HL-60/S4 (cell line): ENCODE measurements at regions not wholly inside any gene's neighbourhood (a gene's known extent, or its start where the extent isn't known, plus 50 kb on each side); places are given as distances from the start of the nearest gene placed in this dataset.

ENCODE experiments used
- in situ Hi-C: fragments of 300-500 bp; cut with MboI; formaldehyde crosslinking; loops from 2 replicates; pipeline ENCODE4 v1.14.3; 2022; ENCODE audit warnings: low sequenced_read_pairs

GRCh38 chr18:72197591-72197990, 346.6 kb downstream of the CBLN2 start:
- in situ Hi-C loops, result no loop called here

GRCh38 chr18:72194072-72194471, 350.1 kb downstream of the CBLN2 start:
- in situ Hi-C loops, result no loop called here

GRCh38 chr18:72187956-72188355, 356.2 kb downstream of the CBLN2 start:
- in situ Hi-C loops, result no loop called here

GRCh38 chr18:72181241-72181764, 362.8 kb downstream of the CBLN2 start:
- in situ Hi-C loops, result no loop called here

- in situ Hi-C loops, result no loop called here
These were observed 363.5 kb downstream of the CBLN2 start for GRCh38 chr18:72180689-72181088.

GRCh38 chr18:72174972-72175649, 369.0 kb downstream of the CBLN2 start:
- in situ Hi-C loops, result no loop called here

- in situ Hi-C loops, result no loop called here
These were observed 372.5 kb downstream of the CBLN2 start for GRCh38 chr18:72171596-72171995.

GRCh38 chr18:72161691-72162090, 382.5 kb downstream of the CBLN2 start:
- in situ Hi-C loops, result no loop called here

- in situ Hi-C loops, result no loop called here
These were observed 383.4 kb downstream of the CBLN2 start for GRCh38 chr18:72160510-72161445.

GRCh38 chr18:72155327-72155726, 388.8 kb downstream of the CBLN2 start:
- in situ Hi-C loops, result no loop called here

- in situ Hi-C loops, result no loop called here
These were observed 389.2 kb downstream of the CBLN2 start for GRCh38 chr18:72154926-72155325.

GRCh38 chr18:72152935-72153334, 391.2 kb downstream of the CBLN2 start:
- in situ Hi-C loops, result no loop called here

- in situ Hi-C loops, result no loop called here
These were observed 396.3 kb downstream of the CBLN2 start for GRCh38 chr18:72147830-72148229.

- in situ Hi-C loops, result no loop called here
These were observed 404.1 kb downstream of the CBLN2 start for GRCh38 chr18:72140007-72140406.

GRCh38 chr18:72128649-72129048, 415.5 kb downstream of the CBLN2 start:
- in situ Hi-C loops, result no loop called here

- in situ Hi-C loops, result no loop called here
These were observed 422.0 kb downstream of the CBLN2 start for GRCh38 chr18:72122103-72122502.

- in situ Hi-C loops, result no loop called here
These were observed 425.1 kb downstream of the CBLN2 start for GRCh38 chr18:72119082-72119481.

GRCh38 chr18:72114801-72115594, 429.1 kb downstream of the CBLN2 start:
- in situ Hi-C loops, result no loop called here

GRCh38 chr18:72107647-72108383, 436.3 kb downstream of the CBLN2 start:
- in situ Hi-C loops, result no loop called here

GRCh38 chr18:72104851-72105250, 439.3 kb downstream of the CBLN2 start:
- in situ Hi-C loops, result no loop called here
